OCI-LY7 (cell line): ENCODE measurements at regions not wholly inside any gene's neighbourhood (a gene's known extent, or its start where the extent isn't known, plus 50 kb on each side); places are given as distances from the start of the nearest gene placed in this dataset.

Source experiments
- EZH2phosphoT487 ChIP-seq: fragments of 200-600 bp; sonication (generic); IDR thresholded peaks from 2 replicates; pipeline ENCODE4 v1.6.1; 2018; ENCODE audit warnings: low read depth, borderline replicate concordance, mild to moderate bottlenecking, mixed run types, antibody characterized with exemption, low read length, moderate library complexity, mixed read lengths
- TF ChIP-seq, protein P1 (sequence below): fragments of 200-600 bp; sonication (generic); conservative IDR thresholded peaks from 2 replicates; pipeline ENCODE4 v1.5.1; 2014; ENCODE audit warnings: mild to moderate bottlenecking, antibody characterized with exemption, low read length, moderate library complexity, mixed read lengths

- TF ChIP-seq, protein P1, sequence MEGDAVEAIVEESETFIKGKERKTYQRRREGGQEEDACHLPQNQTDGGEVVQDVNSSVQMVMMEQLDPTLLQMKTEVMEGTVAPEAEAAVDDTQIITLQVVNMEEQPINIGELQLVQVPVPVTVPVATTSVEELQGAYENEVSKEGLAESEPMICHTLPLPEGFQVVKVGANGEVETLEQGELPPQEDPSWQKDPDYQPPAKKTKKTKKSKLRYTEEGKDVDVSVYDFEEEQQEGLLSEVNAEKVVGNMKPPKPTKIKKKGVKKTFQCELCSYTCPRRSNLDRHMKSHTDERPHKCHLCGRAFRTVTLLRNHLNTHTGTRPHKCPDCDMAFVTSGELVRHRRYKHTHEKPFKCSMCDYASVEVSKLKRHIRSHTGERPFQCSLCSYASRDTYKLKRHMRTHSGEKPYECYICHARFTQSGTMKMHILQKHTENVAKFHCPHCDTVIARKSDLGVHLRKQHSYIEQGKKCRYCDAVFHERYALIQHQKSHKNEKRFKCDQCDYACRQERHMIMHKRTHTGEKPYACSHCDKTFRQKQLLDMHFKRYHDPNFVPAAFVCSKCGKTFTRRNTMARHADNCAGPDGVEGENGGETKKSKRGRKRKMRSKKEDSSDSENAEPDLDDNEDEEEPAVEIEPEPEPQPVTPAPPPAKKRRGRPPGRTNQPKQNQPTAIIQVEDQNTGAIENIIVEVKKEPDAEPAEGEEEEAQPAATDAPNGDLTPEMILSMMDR = no peak
- no peak for TF ChIP-seq EZH2phosphoT487
These were observed 154.0 kb downstream of the MATN1 start for GRCh38 chr1:30569384-30569783.
